ENCODE measurements at regions not wholly inside any gene's neighbourhood (a gene's known extent, or its start where the extent isn't known, plus 50 kb on each side); places are given as distances from the start of the nearest gene placed in this dataset.
"Not testable (repeated sequence)": the region's sequence is repeated elsewhere in the genome, so short reads cannot be mapped to it uniquely, and the experiment has no call there.

DNA sequence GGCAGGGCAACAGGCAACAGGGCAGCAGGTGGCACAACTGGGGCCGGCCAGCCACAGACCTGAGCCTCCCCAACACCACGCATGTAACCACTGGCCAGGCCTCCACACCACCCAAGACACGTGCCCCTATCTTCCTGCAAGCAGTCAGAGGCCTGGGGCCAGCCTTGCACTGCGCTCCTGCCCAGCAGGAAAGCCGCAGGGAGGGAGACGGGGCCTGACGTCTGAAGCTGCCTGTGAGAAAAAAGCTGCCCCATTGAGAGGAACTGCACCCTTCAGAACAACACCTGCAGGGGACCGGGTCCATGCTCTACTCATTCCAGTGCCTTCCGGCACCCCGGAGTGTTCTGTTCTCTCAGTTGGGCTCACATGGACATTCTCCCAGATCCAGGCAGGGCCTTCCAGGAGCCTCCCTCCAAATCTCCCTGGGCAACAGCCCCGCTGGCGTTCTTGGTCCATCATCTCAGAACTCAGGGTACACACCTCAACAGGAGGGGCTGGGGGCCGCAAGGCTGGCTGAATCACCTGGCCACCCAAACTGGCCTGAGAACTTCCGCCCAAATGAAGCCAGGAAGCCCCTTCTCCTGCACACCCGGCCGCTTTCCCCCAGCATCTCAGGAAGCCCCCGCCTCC, 5403.6 kb upstream of the TPTE start:
- intact Hi-C loops (cut with micrococcal nuclease); H3K4ac ChIP-seq (ENCODE audit: low read depth, low read length); H3K4me1 ChIP-seq (ENCODE audit: control insufficient read depth, insufficient read depth, low read length); H2BK5ac ChIP-seq (ENCODE audit: low read depth, low read length, poor library complexity, severe bottlenecking); H3K27ac ChIP-seq (ENCODE audit: insufficient read depth, low read length); dilution Hi-C loops (cut with HindIII; ENCODE audit: low sequenced_read_pairs, unreplicated experiment); DNase-seq; H3K9me1 ChIP-seq (ENCODE audit: insufficient read depth, low read length); H2BK120ac ChIP-seq (ENCODE audit: low read depth, low read length); H2AFZ ChIP-seq (replicated peaks; ENCODE audit: low read length, poor library complexity); H3K27me3 ChIP-seq (ENCODE audit: control insufficient read depth, insufficient read depth, low read length); H3K18ac ChIP-seq (ENCODE audit: low read depth, low read length); H4K8ac ChIP-seq (ENCODE audit: low read depth in 2 of 2, low read length in 2 of 2); CTCF ChIA-PET; BruUV-seq (replicated peaks); ATAC-seq (ENCODE audit: low read depth); H4K5ac ChIP-seq (ENCODE audit: low read depth, low read length); H3K9me3 ChIP-seq (ENCODE audit: control insufficient read depth, insufficient read depth, low read length); H2AK9ac ChIP-seq (replicated peaks; ENCODE audit: low read depth, low read length, poor library complexity); H3K56ac ChIP-seq (ENCODE audit: extremely low read depth, insufficient read depth, low read length); H4K91ac ChIP-seq (ENCODE audit: insufficient read depth, low read depth, low read length); H3K4me2 ChIP-seq (ENCODE audit: low read depth, low read length); H4K20me1 ChIP-seq (ENCODE audit: insufficient read depth, low read length); POLR2A ChIA-PET (ENCODE audit: unreplicated experiment); H3K14ac ChIP-seq (replicated peaks; ENCODE audit: low read depth, low read length); H3K4me3 ChIP-seq (ENCODE audit: insufficient read depth, low read depth, low read length); H2BK15ac ChIP-seq (ENCODE audit: low read depth, low read length); in situ Hi-C loops (cut with MboI; ENCODE audit: low sequenced_read_pairs); H3K9ac ChIP-seq (ENCODE audit: low read depth, low read length); H3K36me3 ChIP-seq (ENCODE audit: control insufficient read depth, insufficient read depth, low read length); H3K79me1 ChIP-seq (ENCODE audit: low read depth in 1 of 2, low read length in 2 of 2); H2AK5ac ChIP-seq (ENCODE audit: low read depth, low read length); H2BK20ac ChIP-seq (ENCODE audit: low read depth, low read length); H3K23ac ChIP-seq (ENCODE audit: low read depth, low read length): not testable (repeated sequence)
- WGBS, 2 experiments (ENCODE audit: extremely low coverage in 2 of 2, insufficient read length in 1 of 2) = no CpG with 5 or more reads among the region's 17 CpGs

DNA sequence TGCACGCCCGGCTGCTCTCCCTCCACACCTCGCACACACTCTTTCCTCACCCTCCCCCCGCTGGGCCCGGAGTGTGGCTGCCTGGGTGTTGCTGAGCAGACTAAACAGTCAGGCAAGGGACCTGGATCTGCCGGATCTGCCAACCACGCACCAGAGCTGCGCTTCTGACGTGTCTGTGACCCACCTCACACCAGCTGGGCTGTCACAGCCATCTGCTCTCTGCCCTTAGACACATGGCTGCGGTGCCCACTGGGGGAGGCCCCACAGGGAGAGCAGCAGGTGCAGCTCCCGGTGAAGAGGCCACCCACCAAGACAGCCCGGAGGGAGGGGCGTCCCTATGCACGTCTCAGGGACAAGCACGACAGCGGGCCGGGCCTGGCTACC, 5403.1 kb upstream of the TPTE start:
- in situ Hi-C loops (cut with MboI; ENCODE audit: low sequenced_read_pairs); H2BK20ac ChIP-seq (ENCODE audit: low read depth, low read length); H2BK15ac ChIP-seq (ENCODE audit: low read depth, low read length); H3K23ac ChIP-seq (ENCODE audit: low read depth, low read length); H3K9ac ChIP-seq (ENCODE audit: low read depth, low read length); dilution Hi-C loops (cut with HindIII; ENCODE audit: low sequenced_read_pairs, unreplicated experiment); H4K91ac ChIP-seq (ENCODE audit: insufficient read depth, low read depth, low read length); H3K4me3 ChIP-seq (ENCODE audit: insufficient read depth, low read depth, low read length); H3K56ac ChIP-seq (ENCODE audit: extremely low read depth, insufficient read depth, low read length); H2AK9ac ChIP-seq (replicated peaks; ENCODE audit: low read depth, low read length, poor library complexity); BruUV-seq (replicated peaks); ATAC-seq (ENCODE audit: low read depth); H3K4me2 ChIP-seq (ENCODE audit: low read depth, low read length); H3K27me3 ChIP-seq (ENCODE audit: control insufficient read depth, insufficient read depth, low read length); POLR2A ChIA-PET (ENCODE audit: unreplicated experiment); H4K8ac ChIP-seq (ENCODE audit: low read depth in 2 of 2, low read length in 2 of 2); H3K9me3 ChIP-seq (ENCODE audit: control insufficient read depth, insufficient read depth, low read length); H2BK120ac ChIP-seq (ENCODE audit: low read depth, low read length); H2AK5ac ChIP-seq (ENCODE audit: low read depth, low read length); H3K27ac ChIP-seq (ENCODE audit: insufficient read depth, low read length); H2AFZ ChIP-seq (replicated peaks; ENCODE audit: low read length, poor library complexity); H3K14ac ChIP-seq (replicated peaks; ENCODE audit: low read depth, low read length); H3K4ac ChIP-seq (ENCODE audit: low read depth, low read length); H4K5ac ChIP-seq (ENCODE audit: low read depth, low read length); H2BK5ac ChIP-seq (ENCODE audit: low read depth, low read length, poor library complexity, severe bottlenecking); H3K36me3 ChIP-seq (ENCODE audit: control insufficient read depth, insufficient read depth, low read length); CTCF ChIA-PET; H3K4me1 ChIP-seq (ENCODE audit: control insufficient read depth, insufficient read depth, low read length); DNase-seq; H3K79me1 ChIP-seq (ENCODE audit: low read depth in 1 of 2, low read length in 2 of 2); H3K9me1 ChIP-seq (ENCODE audit: insufficient read depth, low read length); H4K20me1 ChIP-seq (ENCODE audit: insufficient read depth, low read length); intact Hi-C loops (cut with micrococcal nuclease); H3K18ac ChIP-seq (ENCODE audit: low read depth, low read length): not testable (repeated sequence)
- no CpG with 5 or more reads among the region's 17 CpGs for WGBS, 2 experiments (ENCODE audit: extremely low coverage in 2 of 2, insufficient read length in 1 of 2)

All from IMR-90 (cell line).